Neural cell (in vitro differentiated cells): ENCODE measurements at regions not wholly inside any gene's neighbourhood (a gene's known extent, or its start where the extent isn't known, plus 50 kb on each side); places are given as distances from the start of the nearest gene placed in this dataset.

Experiments used
- H2AFZ ChIP-seq: fragments of 200-600, 300-800 bp; sonication (generic), shearing (Covaris generic); 2 replicates; pipeline ENCODE4 v1.6.0; 2014; ENCODE audit warnings: low read depth, mild to moderate bottlenecking, antibody characterized with exemption, low read length, moderate library complexity
- H3F3A ChIP-seq: fragments of 200-600 bp; shearing (Covaris generic); 2 replicates; pipeline ENCODE4 v1.6.1; 2016; ENCODE audit warnings: mild to moderate bottlenecking, moderate library complexity, mixed read lengths, antibody characterized with exemption, low read length; ENCODE audit not compliant: insufficient read depth, poor library complexity, severe bottlenecking
- H3K27ac ChIP-seq: fragments of 200-600, 300-800 bp; sonication (generic), shearing (Covaris generic); 2 replicates; pipeline ENCODE4 v1.5.1; 2014; ENCODE audit warnings: mild to moderate bottlenecking, low read length, moderate library complexity
- H3K27me3 ChIP-seq: fragments of 300-800, 200-600 bp; sonication (generic), shearing (Covaris generic); 2 replicates; pipeline ENCODE4 v1.6.0; 2014; ENCODE audit warnings: mild to moderate bottlenecking, low read depth, low read length, moderate library complexity; ENCODE audit not compliant: insufficient read depth
- H3K36me3 ChIP-seq: fragments of 300-800, 200-600 bp; sonication (generic), shearing (Covaris generic); 2 replicates; pipeline ENCODE4 v1.5.1; 2014; ENCODE audit warnings: mild to moderate bottlenecking, antibody characterized with exemption, low read length, moderate library complexity; ENCODE audit not compliant: insufficient read depth
- H3K4me2 ChIP-seq: fragments of 300-800, 200-600 bp; sonication (generic), shearing (Covaris generic); 2 replicates; pipeline ENCODE4 v1.6.0; 2014; ENCODE audit warnings: mild to moderate bottlenecking, low read length
- H3K4me3 ChIP-seq: fragments of 300-800, 200-600 bp; sonication (generic), shearing (Covaris generic); 2 replicates; pipeline ENCODE4 v1.5.1; 2014; ENCODE audit warnings: mild to moderate bottlenecking, low read length, moderate library complexity
- H3K79me2 ChIP-seq: fragments of 200-600 bp; shearing (Covaris generic); replicated peaks from 2 replicates; pipeline ENCODE4 v1.6.0; 2014; ENCODE audit warnings: mild to moderate bottlenecking, low read length, moderate library complexity; ENCODE audit not compliant: insufficient read depth
- H3K9ac ChIP-seq: fragments of 300-800, 200-600 bp; sonication (generic), shearing (Covaris generic); 2 replicates; pipeline ENCODE4 v1.6.1; 2016; ENCODE audit warnings: mild to moderate bottlenecking, low read length, mixed read lengths
- H3K9me2 ChIP-seq: fragments of 200-600 bp; shearing (Covaris generic); 2 replicates; pipeline ENCODE4 v1.6.1; 2016; ENCODE audit warnings: mild to moderate bottlenecking, low read length, mixed read lengths; ENCODE audit not compliant: insufficient read depth
- H3K9me3 ChIP-seq: fragments of 200-600, 300-800 bp; sonication (generic), shearing (Covaris generic); 2 replicates; pipeline ENCODE4 v1.6.1; 2016; ENCODE audit warnings: mild to moderate bottlenecking, mixed run types, low read length, moderate library complexity, mixed read lengths
- H4K20me1 ChIP-seq: fragments of 200-600 bp; shearing (Covaris generic); 2 replicates; pipeline ENCODE4 v1.6.1; 2016; ENCODE audit warnings: mild to moderate bottlenecking, mixed run types; ENCODE audit not compliant: insufficient read depth
- CTCF ChIP-seq: fragments of 450-650 bp; IDR thresholded peaks from 2 replicates; pipeline ENCODE4 v1.5.1; 2014; ENCODE audit warnings: antibody characterized with exemption, mild to moderate bottlenecking, moderate library complexity; ENCODE audit not compliant: poor library complexity, severe bottlenecking
- EP300 ChIP-seq: fragments of 450-650 bp; conservative IDR thresholded peaks from 2 replicates; pipeline ENCODE4 v1.6.1; 2014; ENCODE audit warnings: antibody characterized with exemption, mild to moderate bottlenecking, moderate library complexity; ENCODE audit not compliant: poor library complexity, severe bottlenecking
- EZH2 ChIP-seq: fragments of 200-600, 300-800 bp; shearing (Covaris generic), sonication (generic); IDR thresholded peaks from 2 replicates; pipeline ENCODE4 v1.6.1; 2014; ENCODE audit warnings: antibody characterized with exemption, low read length, borderline replicate concordance, mild to moderate bottlenecking; ENCODE audit not compliant: insufficient read depth, poor library complexity, severe bottlenecking
- MXI1 ChIP-seq: fragments of 450-650 bp; conservative IDR thresholded peaks from 2 replicates; pipeline ENCODE4 v1.6.1; 2014; ENCODE audit warnings: antibody characterized with exemption, mild to moderate bottlenecking; ENCODE audit not compliant: poor library complexity, severe bottlenecking
- POLR2AphosphoS5 ChIP-seq: IDR thresholded peaks from 2 replicates; pipeline ENCODE4 v1.6.1; 2012
- RAD21 ChIP-seq: fragments of 450-650 bp; conservative IDR thresholded peaks from 2 replicates; pipeline ENCODE4 v1.6.1; 2014; ENCODE audit warnings: antibody characterized with exemption, mild to moderate bottlenecking, moderate library complexity
- REST ChIP-seq: IDR thresholded peaks from 2 replicates; pipeline ENCODE4 v1.6.1; 2012; ENCODE audit warnings: borderline replicate concordance
- SMC3 ChIP-seq: fragments of 450-650 bp; conservative IDR thresholded peaks from 2 replicates; pipeline ENCODE4 v1.6.1; 2014; ENCODE audit warnings: antibody characterized with exemption, mild to moderate bottlenecking, moderate library complexity; ENCODE audit not compliant: poor library complexity
- TAF1 ChIP-seq: IDR thresholded peaks from 2 replicates; pipeline ENCODE4 v1.6.1; 2012; ENCODE audit warnings: low read depth

GRCh38 chr16:9241177-9241576 lies 149.7 kb downstream of the HAPSTR1 start:
- H3K4me2 ChIP-seq = no peak overlapping the region
- no peaks in the 10 kb centered on the region for H3K36me3 ChIP-seq
- no peak overlapping the region for H2AFZ ChIP-seq
- no peaks in the 10 kb centered on the region for H3K79me2 ChIP-seq
- no peak overlapping the region for H3K27ac ChIP-seq
- no peaks in the 10 kb centered on the region for H3F3A ChIP-seq
- no peaks in the 10 kb centered on the region for H4K20me1 ChIP-seq
- H3K9me3 ChIP-seq = peaks cover 4% of the 10 kb centered on the region
- TF ChIP-seq EP300 (no peak), MXI1 (no peak), POLR2AphosphoS5 (no peak), TAF1 (no peak), RAD21 (no peak), REST (no peak), SMC3 (no peak), EZH2 (no peak), CTCF (no peak)
- H3K9ac ChIP-seq = no peak overlapping the region
- no peaks in the 10 kb centered on the region for H3K9me2 ChIP-seq
- no peaks in the 10 kb centered on the region for H3K27me3 ChIP-seq
- H3K4me3 ChIP-seq = no peak overlapping the region

GRCh38 chr16:9248162-9248561 lies 156.7 kb downstream of the HAPSTR1 start:
- Histone ChIP-seq H3F3A (no peaks in the 10 kb centered on the region), H4K20me1 (no peaks in the 10 kb centered on the region), H3K9me2 (no peaks in the 10 kb centered on the region), H3K79me2 (no peaks in the 10 kb centered on the region), H3K27me3 (no peaks in the 10 kb centered on the region), H3K9me3 (no peaks in the 10 kb centered on the region), H2AFZ (no peak overlapping the region), H3K4me3 (no peak overlapping the region), H3K27ac (no peak overlapping the region), H3K4me2 (no peak overlapping the region), H3K9ac (no peak overlapping the region), H3K36me3 (no peaks in the 10 kb centered on the region)
- TF ChIP-seq TAF1 (no peak), CTCF (no peak), RAD21 (no peak), EZH2 (no peak), POLR2AphosphoS5 (no peak), EP300 (no peak), REST (no peak), SMC3 (no peak), MXI1 (no peak)
